NCI-H1694 treated with DMSO at 0.1 percent for 48 hours (cell line): ENCODE measurements at regions not wholly inside any gene's neighbourhood (a gene's known extent, or its start where the extent isn't known, plus 50 kb on each side); places are given as distances from the start of the nearest gene placed in this dataset.
"Not testable (repeated sequence)": the region's sequence is repeated elsewhere in the genome, so short reads cannot be mapped to it uniquely, and the experiment has no call there.

ENCODE experiments used
- DNase-seq: peaks from one replicate; lab custom pipeline; 2025; lab: John Stamatoyannopoulos, UW

DNA sequence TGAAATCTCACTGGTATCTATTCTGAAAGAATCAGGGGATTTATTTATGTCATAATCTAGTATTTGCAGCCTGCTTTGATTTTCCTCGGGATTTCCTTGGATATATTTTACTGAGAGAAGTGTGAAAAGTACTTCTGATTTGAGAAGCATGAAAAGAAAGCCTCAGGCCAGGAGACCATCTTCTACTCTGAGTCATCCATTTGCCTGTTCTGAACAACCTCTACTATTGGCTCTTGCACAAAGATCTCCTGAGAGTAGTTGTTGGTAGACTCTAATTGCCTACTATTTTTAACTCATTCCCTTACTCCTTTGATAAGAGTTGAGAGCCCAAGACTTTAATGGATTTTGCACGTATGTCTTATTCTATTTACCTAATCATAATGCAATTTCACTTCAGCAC is 318.9 kb downstream of the BCHE start:
- no peak for DNase-seq

DNA sequence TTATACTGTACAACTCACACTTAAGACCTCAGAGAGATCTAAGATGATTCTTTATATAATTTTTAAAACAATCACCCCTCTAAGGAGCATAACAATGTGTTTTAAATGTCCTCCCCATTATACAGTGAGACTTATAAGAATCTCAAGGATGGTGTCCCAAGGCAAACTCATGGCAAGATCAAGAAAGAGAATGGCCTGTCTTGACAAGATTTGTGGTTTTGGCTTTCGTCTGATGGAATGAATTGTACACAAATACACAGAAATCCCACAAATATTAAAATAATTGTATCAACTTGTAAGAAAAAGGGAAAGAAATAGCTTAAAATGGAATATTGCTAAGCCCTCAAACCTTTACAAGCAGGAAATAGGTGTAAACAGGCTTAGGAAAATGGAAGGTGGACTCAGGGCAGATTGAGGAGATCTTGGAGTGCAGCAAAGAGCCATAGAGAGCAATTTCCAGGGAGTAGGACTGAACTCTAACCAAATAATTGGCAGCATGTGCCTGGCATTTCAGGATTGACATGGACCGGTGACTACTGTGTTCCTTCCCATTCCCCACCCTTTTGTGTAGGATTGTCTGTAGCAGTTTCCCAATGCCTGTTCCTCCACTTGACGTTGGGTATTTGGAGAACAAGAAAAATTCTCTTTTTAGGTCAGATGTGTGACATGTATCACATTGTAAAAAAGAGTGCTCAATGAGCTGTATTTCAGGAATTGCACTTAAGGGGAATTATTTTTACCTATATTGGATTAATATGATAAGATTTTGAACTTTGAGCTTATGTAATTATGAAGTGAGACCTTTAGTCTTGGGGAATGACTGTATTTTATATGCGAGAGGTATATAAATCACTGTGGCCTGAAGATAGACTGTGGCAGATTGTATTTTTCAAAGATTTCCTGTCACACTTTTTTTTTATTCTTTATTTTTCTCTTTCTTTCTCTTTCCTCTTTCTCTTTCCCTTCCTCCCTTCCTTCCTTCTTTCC is 317.8 kb upstream of the SLITRK3 start:
- DNase-seq = no peak

DNA sequence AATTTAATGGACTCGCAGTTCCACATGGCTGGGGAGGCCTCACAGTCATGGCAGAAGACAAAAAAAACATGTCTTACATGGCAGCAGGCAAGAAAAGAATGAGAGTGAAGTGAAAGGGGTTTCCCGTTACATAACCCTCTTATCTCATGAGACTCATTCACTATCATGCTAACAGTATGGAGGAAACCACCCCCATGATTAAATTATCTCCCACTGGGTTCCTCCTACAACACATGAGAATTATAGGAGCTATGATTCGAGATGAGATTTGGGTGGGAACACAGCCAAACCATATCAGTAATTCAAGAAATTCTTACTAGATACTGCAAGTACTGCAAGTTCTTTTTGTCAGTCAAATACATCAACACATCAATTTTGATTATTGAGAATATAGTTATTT is 311.4 kb upstream of the SLITRK3 start:
- no peak for DNase-seq

DNA sequence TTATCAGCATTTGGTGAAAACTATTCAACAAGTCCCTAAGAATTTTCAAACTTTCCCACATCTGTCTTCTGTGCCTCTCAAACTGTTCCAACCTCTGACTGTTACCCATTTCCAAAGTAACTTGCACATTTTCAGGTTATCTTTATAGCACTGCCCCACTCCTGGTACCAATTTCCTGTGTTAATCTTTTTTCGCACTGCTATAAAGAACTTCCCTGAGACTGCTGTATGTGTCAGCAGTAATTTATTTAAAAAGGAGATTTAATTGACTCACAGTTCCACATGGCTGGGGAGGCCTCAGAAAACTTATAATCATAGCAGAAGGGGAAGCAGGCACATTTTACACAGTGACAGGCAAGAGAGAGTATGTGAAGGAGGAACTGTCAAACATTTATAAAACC is 310.9 kb upstream of the SLITRK3 start:
- DNase-seq = no peak

DNA sequence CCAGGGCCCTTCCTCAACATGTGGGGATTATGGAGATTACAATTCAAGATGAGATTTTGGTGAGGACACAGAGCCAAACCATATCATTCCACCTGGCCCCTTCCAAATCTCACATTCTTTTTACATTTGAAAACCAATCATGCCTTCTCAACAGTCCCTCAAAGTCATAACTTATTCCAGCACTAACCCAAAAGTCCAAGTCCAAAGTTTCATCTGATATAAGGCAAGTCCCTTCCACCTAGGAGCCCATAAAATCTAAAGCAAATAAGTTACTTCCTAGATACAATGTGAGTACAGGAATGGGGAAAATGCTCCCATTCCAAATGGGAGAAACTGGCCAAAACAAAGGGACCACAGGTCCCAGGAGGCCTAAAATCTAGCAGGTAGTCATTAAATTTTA is 309.5 kb upstream of the SLITRK3 start:
- no peak for DNase-seq

DNA sequence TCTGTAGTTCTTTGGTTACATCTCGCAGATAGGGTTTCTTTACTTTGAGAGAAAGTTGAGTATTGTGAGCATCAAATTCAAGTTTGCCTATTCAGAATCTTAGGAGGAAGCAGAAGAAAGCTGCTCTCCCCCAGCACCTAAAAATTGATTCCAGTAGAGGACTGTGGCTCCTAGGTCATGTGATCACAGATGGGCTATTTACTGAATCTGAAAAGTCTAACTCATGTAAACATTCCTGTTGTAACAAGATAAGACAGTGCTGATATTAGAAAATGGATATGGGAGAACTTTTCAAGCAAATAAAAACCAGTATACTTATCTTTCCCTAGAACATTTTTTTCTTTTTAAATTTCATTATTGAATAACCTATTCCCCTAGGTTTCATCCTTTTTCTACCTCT is 308.4 kb upstream of the SLITRK3 start:
- no peak for DNase-seq

DNA sequence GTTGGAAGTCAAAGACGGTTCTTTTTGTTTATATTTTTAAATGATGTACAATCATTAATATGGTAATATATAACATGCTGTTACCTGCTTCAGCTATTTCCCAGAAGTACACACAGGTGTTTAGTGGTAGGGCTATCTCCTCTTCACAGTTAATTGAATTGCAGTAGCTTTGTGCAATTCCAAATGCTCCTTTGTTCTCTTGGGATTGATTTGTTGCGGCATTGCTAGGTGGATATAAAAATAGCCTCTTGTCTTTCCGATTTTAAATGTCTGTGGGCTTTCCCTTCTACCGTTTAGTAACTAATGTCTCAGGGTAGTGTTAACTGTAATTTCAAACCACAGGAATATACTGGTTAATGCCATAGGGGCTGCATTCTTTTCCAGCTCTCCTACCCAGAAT is 307.6 kb upstream of the SLITRK3 start:
- no peak for DNase-seq

DNA sequence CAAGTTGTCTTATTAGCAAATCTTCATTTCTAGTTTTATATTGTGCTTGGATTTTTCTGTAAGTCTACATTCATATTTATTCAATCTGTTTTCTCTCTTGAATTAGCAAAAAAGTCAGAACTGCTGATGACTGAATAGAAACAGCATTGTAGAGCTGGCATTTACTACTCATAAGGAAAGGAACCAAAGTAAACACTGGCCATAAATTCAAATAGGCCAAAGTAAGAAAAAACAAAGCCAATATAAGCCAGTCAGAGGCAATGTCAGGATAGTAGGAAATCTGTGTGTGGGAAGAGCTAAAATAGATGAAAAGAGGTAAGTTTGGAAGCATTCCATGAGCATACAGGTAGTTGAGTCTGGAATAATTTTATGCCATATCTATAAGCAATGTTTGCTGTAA is 307.2 kb upstream of the SLITRK3 start:
- DNase-seq = no peak

DNA sequence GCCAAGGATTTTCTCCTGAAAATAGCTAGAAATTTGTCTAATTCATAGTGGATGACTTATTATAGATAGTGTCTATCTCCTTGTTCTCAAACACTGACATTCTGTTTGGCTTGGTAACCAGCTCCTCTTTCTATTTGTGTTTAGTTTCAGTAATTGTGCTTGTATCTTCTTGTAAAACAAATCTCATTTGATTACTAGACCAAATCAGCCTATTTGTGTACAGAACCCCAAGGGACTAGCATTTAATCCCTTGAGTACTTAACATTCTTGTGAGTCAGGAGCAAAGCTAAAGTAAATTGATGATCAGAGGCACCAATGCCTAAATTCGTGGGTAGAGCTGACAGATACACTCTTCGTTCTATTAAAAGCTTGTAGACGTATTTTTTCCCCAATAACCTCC is 306.5 kb upstream of the SLITRK3 start:
- DNase-seq = no peak

DNA sequence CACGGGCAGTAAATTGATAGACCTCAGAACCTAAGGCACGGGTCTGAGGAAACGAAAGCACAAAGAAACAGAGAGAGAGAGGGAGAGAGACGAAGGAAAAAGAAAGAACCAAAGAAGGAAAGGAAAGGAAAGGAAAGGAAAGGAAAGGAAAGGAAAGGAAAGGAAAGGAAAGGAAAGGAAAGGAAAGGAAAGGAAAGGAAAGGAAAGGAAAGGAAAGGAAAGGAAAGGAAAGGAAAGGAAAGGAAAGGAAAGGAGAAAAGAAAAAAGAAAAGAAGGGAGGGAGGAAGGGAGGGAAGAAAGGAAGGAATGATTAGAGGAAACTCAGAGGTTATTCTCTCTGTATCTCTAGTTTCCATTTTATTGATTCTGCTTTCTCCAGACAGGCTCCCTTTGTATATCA is 302.6 kb upstream of the SLITRK3 start:
- not testable (repeated sequence) for DNase-seq

DNA sequence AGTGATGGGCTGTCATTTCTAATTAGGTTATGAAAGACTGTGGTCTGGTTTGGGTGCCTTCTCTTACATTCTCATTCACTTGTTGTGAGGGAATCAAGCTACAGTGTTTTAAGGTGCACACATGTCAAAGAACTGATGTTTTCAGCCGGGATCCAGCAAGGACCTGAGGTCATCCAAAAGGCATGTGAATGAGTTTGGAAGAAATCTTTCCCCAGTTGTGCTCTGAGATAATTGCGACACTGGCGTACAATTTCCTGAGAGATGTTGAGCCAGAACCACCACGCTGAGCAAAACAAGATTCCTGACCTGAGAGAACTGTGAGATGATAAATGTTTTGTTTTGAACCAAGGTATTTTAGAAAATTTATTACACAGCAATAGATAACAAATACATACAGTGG is 295.3 kb upstream of the SLITRK3 start:
- DNase-seq = no peak

DNA sequence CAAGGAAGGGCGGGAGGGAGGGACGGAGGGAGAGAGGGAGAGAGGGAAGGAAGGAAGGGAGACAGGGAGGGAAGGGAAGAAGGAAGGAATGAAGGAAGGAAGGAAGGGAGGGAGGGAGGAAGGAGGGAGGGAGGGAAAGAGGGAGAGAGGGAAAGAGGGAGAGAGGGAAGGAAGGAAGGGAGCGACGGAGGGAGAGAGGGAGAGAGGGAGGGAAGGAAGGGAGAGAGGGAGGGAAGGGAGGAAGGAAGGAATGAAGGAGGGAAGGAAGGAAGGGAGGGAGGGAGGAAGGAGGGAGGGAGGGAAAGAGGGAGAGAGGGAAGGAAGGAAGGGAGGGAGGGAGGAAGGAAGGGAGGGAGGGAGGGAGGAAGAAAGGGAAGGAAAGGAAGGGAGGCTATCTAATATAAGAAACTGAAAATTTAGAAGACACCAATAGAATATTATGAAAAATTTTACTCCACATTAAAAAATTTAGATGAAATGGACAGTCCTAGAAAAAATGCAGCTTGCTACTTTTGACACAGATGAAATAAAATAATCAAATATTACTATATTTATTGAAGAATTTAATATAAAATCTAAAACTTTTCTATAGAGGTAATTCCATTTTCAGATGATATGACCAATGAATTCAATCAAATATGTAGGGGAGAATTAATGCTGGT is 280.3 kb upstream of the SLITRK3 start:
- DNase-seq = no peak

DNA sequence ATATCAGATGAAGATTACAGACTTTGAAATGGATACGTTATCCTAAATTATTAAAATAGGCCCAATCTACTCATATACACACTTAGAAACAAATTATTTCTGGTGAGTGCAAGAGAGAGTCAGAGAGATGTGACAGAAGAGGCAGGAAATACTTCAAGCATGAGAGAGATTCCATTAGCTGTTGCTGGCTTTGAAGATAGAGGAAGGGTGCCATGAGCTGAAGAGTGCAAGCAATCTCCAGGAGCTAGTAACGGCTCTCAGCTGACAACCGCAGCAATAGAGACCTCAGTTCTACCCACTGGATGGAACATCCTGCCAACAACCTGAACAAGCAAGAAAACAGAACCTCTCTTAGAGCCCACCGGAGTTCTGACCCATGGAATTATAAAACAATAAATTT is 270.7 kb upstream of the SLITRK3 start:
- no peak for DNase-seq

DNA sequence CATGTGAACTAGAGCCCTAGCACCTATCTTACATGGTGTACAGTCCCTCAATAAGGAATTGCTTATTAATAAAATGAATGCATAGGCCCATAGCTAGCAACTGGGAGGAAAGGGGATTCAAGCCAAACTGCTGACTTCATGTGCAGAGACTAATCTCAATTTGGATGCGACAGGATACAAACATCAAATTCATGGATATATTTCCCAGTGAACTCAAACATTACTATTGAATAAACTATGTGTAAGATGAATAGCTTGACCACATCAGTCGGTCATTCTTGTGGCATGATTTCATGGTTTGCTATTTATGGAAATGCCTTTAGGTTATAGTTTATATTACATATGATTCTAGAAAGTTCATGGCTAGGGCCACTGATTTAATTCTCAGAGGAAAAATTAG is 268.6 kb upstream of the SLITRK3 start:
- DNase-seq = no peak

DNA sequence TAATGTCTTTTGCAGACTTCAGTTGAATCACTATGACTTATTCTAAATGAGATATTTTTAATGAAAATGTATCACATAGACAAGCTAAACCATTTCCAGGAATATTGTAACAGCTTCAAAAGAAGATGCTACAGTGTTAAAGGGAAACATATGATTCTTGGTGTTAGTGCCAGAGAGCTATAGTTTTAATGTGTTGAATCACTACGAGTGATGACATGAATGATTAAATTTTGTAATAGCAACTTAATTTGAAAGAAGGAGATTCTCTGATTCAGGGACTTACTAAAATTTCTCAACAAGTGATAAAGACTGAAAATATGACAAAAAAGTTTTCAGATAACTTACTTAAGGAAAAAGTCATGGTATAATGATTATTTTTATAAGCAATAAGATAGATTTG is 267.3 kb upstream of the SLITRK3 start:
- DNase-seq = no peak

DNA sequence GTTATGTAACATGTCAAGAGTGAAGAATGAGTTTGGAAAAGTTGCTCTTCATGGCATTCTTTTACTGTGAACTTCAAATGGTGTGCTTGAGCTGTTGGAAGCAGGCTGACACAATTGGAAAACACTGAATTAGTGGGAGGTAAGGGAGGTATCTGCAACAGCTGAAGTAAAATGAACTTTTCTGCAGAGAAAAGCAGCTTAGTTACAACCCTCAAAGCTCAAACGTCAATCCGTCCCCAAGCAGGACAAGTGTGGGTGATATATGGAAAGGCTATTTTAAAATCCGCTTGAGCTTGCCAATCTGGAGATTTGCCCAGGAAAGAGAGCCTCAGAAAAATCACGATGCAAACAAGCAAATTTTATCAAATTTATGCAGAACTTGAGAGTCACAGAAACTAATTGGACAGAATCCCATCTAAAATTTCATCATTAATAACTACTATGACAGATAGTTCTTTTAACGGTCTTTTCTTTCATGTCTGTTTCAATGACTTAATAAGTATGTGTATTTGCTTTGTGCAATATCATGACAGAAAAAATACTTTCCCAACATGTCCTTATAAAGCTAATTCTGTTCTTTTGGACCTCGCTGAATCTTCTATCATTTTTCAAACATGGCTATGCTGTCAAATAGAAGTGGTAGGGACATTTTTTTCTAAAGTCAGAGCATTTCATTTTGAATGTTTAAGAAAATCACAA is 266.6 kb upstream of the SLITRK3 start:
- DNase-seq = no peak

DNA sequence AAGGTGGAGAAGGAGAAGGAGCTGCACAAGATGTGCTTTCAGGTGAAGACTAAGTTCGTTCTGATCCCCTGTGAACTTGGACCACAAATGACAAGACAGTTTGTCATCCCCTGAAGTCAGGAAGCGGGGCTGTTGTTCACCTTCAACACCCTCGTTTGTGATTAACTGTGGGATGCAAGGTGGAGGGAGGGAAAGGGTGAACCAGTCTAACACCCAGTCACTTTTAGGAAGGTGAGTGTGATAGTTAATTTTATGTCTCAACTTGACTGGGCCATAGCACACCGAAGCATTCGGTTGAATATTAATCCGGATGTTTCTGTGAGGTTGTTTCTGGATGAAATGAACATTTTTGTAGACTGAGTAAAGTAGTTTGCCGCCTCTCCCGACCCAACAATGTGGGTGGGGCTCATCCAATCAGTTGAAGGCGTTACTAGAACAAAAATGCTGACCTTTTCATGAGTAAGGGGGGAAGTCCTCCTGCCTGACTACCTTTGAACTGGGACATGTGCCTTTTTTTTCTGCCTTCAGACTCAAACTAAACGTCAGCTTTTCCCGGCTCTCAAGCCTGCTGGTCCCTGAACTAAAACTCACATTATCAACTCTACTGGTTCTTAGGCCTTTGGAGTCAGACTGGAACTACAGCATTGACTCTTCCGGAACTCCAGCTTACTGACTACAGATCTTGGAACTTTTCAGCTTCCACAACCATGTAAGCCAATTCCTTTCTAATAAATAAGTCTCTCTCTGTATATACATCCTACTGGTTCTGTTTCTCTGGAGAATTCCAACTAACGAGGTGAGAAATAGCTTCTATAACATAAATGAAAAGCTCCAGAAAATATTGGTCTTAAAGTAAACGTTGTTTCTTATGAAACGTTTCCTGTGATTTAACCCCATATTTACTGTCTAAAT is 264.0 kb upstream of the SLITRK3 start:
- DNase-seq = no peak

DNA sequence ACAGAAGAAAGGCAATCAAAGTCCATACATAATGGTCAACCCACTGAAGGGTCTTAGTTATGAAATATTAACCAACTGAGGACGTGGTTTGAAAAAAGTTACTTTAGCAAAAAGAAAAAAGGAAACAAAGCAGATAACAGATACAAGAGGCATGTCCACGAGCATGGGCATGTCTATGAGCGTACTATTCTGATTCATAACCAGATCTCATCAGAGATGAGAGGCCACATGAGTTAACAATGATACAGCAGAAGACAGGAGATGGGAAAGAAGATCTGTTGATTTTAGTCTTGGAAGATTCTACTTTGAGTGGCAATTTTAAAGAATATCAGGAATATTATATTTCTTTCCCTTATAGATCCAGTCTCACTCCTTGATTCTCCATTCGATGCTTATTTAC is 262.9 kb upstream of the SLITRK3 start:
- DNase-seq = no peak

DNA sequence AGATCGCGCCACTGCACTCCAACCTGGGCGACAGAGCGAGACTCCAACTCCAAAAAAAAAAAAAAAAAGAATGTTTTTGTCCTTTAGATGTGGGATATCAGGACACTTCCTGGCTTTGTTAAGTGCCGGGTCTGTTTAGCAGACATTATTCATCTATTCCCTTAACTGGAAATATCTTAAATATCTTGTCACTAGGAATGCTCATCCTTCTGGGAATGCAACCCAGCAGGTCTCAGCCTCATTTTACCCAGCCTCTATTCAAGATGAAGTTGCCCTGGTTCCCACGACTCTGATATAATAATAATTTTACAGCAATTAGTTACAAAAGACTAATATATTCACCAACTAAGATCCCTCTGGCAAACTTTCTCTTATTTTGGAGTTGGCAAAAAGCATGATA is 260.9 kb upstream of the SLITRK3 start:
- no peak for DNase-seq

DNA sequence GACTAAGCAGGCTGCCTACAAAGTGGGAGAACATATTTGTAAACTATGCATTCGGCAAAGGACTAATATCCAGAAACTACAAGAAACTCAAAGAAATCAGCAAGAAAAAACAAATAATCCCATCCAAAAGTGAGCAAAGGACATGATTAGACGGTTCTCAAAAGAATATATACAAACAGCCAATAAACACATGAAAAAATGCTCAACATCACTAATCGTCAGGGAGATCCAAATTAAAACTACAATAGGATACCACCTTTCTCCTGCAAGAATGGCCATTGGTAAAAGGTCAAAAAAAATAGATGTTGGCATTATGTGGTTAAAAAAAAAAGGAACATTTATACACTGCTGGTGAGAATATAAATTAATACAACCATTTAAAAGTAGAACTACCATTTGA is 259.6 kb upstream of the SLITRK3 start:
- DNase-seq = no peak

DNA sequence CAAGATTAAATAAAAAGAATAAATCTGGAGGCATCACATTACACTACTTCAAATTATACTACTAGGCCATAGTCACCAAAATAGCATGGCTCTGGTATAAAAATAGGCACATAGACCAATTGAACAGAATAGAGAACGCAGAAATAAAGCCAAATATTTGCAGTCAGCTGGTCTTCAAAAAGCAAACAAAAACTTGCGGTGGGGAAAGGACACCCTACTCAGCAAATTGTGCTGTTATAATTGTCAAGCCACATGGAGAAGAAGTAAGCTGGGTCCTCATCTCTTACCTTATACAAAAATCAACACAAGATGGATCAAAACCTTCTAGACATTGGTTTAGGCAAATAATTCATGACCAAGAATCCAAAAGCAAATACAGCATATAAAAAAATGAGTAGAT is 259.2 kb upstream of the SLITRK3 start:
- DNase-seq = no peak
